NCI-H226 (cell line): ENCODE measurements at regions not wholly inside any gene's neighbourhood (a gene's known extent, or its start where the extent isn't known, plus 50 kb on each side); places are given as distances from the start of the nearest gene placed in this dataset.

Experiments
- DNase-seq: peaks from one replicate; pipeline ENCODE4 v3.0.0-alpha.2; 2015

- DNase-seq: peak; percentile 20
Measured at GRCh38 chr3:102529452-102529851, 94.6 kb downstream of the ZPLD1 start.

GRCh38 chr3:102530415-102531181 is 95.8 kb downstream of the ZPLD1 start:
- peak; percentile 50 for DNase-seq

GRCh38 chr3:102531686-102532085 is 96.9 kb downstream of the ZPLD1 start:
- DNase-seq: no peak

GRCh38 chr3:102532901-102533300 is 98.1 kb downstream of the ZPLD1 start:
- no peak for DNase-seq

GRCh38 chr3:102533784-102534183 is 99.0 kb downstream of the ZPLD1 start:
- DNase-seq: no peak

GRCh38 chr3:102536456-102536855 is 101.6 kb downstream of the ZPLD1 start:
- peak; percentile 32 for DNase-seq

- DNase-seq: no peak
Measured at GRCh38 chr3:102537123-102537522, 102.3 kb downstream of the ZPLD1 start.

GRCh38 chr3:102544741-102545140 is 109.9 kb downstream of the ZPLD1 start:
- DNase-seq: no peak

- DNase-seq: no peak
Measured at GRCh38 chr3:102545276-102545675, 110.5 kb downstream of the ZPLD1 start.

- DNase-seq: no peak
Measured at GRCh38 chr3:102553876-102554275, 119.1 kb downstream of the ZPLD1 start.

GRCh38 chr3:102570511-102570910 is 135.7 kb downstream of the ZPLD1 start:
- no peak for DNase-seq

- no peak for DNase-seq
Measured at GRCh38 chr3:102571006-102571405, 136.2 kb downstream of the ZPLD1 start.

- no peak for DNase-seq
Measured at GRCh38 chr3:102571720-102572384, 137.0 kb downstream of the ZPLD1 start.

GRCh38 chr3:102573483-102574028 is 138.7 kb downstream of the ZPLD1 start:
- DNase-seq: no peak

GRCh38 chr3:102574355-102574754 is 139.5 kb downstream of the ZPLD1 start:
- DNase-seq: no peak

- no peak for DNase-seq
Measured at GRCh38 chr3:102576651-102577050, 141.8 kb downstream of the ZPLD1 start.

- no peak for DNase-seq
Measured at GRCh38 chr3:102577082-102577789, 142.4 kb downstream of the ZPLD1 start.

- DNase-seq: no peak
Measured at GRCh38 chr3:102580760-102581159, 145.9 kb downstream of the ZPLD1 start.

GRCh38 chr3:102586485-102586884 is 151.7 kb downstream of the ZPLD1 start:
- DNase-seq: no peak

GRCh38 chr3:102593812-102594602 is 159.2 kb downstream of the ZPLD1 start:
- DNase-seq: no peak

GRCh38 chr3:102595057-102595456 is 160.2 kb downstream of the ZPLD1 start:
- DNase-seq: no peak

GRCh38 chr3:102599819-102600576 is 165.2 kb downstream of the ZPLD1 start:
- DNase-seq: no peak
